Kidney (tissue), 13 donors: ENCODE measurements at regions not wholly inside any gene's neighbourhood (a gene's known extent, or its start where the extent isn't known, plus 50 kb on each side); places are given as distances from the start of the nearest gene placed in this dataset.
A peak's percentile ranks its signal among the peaks of the same experiment; 100 is the strongest.

ENCODE experiments used
- DNase-seq, 5 donors: peaks; one replicate each; pipeline ENCODE4 v3.0.0-alpha.2; 2013 to 2020
- FAIRE-seq: peaks from 2 replicates; lab custom pipeline; 2012; peaks lifted over from hg19 to GRCh38; lab: Jason Lieb, UNC
- H3K27ac ChIP-seq, 2 donors: one replicate each; pipeline ENCODE4 v1.7.0; 2013; ENCODE audit warnings: low read depth in 2 of 2, low read length in 2 of 2, inconsistent platforms in 1 of 2
- H3K27me3 ChIP-seq: one replicate; pipeline ENCODE4 v1.7.1; 2013; ENCODE audit warnings: low read length, inconsistent platforms; ENCODE audit not compliant: control insufficient read depth, insufficient read depth
- H3K36me3 ChIP-seq, 3 donors: one replicate each; pipeline versions ENCODE4 v1.7.0 to v1.7.1; 2013; ENCODE audit warnings: low read length in 3 of 3, control low read depth in 1 of 3, inconsistent platforms in 1 of 3; ENCODE audit not compliant: insufficient read depth in 3 of 3, control insufficient read depth in 2 of 3
- H3K4me1 ChIP-seq, 3 donors: one replicate each; pipeline versions ENCODE4 v1.7.0 to v1.7.1; 2013; ENCODE audit warnings: low read length in 3 of 3, inconsistent platforms in 1 of 3, low read depth in 1 of 3; ENCODE audit not compliant: control insufficient read depth in 2 of 3, insufficient read depth in 2 of 3
- H3K4me3 ChIP-seq, 3 donors: one replicate each; pipeline versions ENCODE4 v1.7.0 to v1.8.1; 2013; ENCODE audit warnings: low read length in 3 of 3, control low read depth in 1 of 3, inconsistent platforms in 1 of 3
- H3K9ac ChIP-seq, 3 donors: one replicate each; pipeline versions ENCODE4 v1.7.0 to v1.7.1; 2013; ENCODE audit warnings: low read length in 3 of 3, control low read depth in 1 of 3, inconsistent platforms in 1 of 3
- H3K9me3 ChIP-seq, 3 donors: one replicate each; pipeline versions ENCODE4 v1.7.0 to v1.7.1; 2013; ENCODE audit warnings: low read length in 3 of 3, control low read depth in 1 of 3, inconsistent platforms in 1 of 3; ENCODE audit not compliant: control insufficient read depth in 2 of 3, insufficient read depth in 1 of 3
- intact Hi-C: fragments of 100-400 bp; cut with DNase I; formaldehyde crosslinking; loops from one replicate; pipeline ENCODE4 v1.11.1; 2022
- TF ChIP-seq, protein P1 (sequence below): IDR thresholded peaks from 3 replicates; pipeline ENCODE4 v1.5.1; 2012; ENCODE audit warnings: mild to moderate bottlenecking, moderate library complexity, borderline replicate concordance; ENCODE audit not compliant: insufficient read depth; ENCODE audit errors: extremely low read depth
- donor health status: control.
- donor health status: control.
- donor health status: control.
- donor health status: control.
- donor health status: control.
- donor health status: DM: yes; HTN: yes; CAD: no.
- donor health status: Normal renal cell carcinoma (clear cell type).

DNA sequence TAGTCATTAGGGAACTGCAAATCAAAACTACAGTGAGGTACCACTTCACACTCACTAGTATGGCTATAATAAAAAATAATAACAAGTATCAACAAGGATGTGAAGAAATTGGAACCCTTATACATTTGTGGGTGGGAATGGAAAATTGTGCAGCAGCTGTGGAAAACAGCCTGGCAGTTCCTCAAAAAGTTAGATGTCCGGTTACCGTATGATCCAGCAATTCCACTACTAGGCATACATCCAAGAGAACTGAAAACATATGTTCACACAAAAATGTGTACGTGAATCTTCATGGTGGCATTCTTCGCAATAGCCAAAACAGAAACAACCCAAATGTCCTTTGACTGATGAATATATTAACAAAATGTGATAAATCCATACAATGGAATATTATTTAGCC, 187.9 kb upstream of the LYSMD4 start:
- H3K36me3 ChIP-seq: no peaks in the 10 kb centered on the region
- intact Hi-C loops: no loop called here
- no peak overlapping the region for H3K9ac ChIP-seq
- H3K4me1 ChIP-seq: no peaks in the 10 kb centered on the region
- TF ChIP-seq, protein P1, sequence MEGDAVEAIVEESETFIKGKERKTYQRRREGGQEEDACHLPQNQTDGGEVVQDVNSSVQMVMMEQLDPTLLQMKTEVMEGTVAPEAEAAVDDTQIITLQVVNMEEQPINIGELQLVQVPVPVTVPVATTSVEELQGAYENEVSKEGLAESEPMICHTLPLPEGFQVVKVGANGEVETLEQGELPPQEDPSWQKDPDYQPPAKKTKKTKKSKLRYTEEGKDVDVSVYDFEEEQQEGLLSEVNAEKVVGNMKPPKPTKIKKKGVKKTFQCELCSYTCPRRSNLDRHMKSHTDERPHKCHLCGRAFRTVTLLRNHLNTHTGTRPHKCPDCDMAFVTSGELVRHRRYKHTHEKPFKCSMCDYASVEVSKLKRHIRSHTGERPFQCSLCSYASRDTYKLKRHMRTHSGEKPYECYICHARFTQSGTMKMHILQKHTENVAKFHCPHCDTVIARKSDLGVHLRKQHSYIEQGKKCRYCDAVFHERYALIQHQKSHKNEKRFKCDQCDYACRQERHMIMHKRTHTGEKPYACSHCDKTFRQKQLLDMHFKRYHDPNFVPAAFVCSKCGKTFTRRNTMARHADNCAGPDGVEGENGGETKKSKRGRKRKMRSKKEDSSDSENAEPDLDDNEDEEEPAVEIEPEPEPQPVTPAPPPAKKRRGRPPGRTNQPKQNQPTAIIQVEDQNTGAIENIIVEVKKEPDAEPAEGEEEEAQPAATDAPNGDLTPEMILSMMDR: no peak
- DNase-seq (no peak), FAIRE-seq (no peak)
- H3K27me3 ChIP-seq: no peaks in the 10 kb centered on the region
- H3K9me3 ChIP-seq: no peaks in the 10 kb centered on the region
- no peak overlapping the region for H3K27ac ChIP-seq
- H3K4me3 ChIP-seq: no peak overlapping the region

DNA sequence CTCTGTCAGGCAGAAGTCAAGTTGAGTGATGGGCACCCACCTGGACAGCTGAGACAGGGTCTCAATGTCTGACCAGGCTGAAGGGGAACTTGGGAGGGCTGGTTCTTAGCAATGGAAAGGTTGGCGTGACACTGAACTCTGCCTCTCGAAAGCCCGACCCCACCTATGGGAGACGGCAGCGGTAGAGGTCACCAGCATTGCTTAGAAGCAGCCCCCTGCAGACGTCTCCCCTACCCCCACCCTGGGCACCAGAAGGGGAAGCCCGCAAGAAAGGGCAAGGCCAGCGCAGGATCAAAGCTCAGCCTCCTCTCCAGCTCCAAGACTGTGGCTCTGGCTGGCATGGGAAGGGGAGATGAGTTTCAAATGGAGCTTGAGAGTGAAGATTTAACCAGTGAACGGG, 184.8 kb upstream of the LYSMD4 start:
- Histone ChIP-seq H3K4me3 (no peak overlapping the region), H3K36me3 (no peaks in the 10 kb centered on the region), H3K9me3 (no peaks in the 10 kb centered on the region), H3K27ac (no peak overlapping the region), H3K9ac (no peak overlapping the region), H3K27me3 (no peaks in the 10 kb centered on the region), H3K4me1 (no peaks in the 10 kb centered on the region)
- intact Hi-C loops: no loop called here
- DNase-seq (peak in 1 of 5 donors; percentile 56), FAIRE-seq (no peak)
- TF ChIP-seq, protein P1: no peak

GRCh38 chr15:99917252-99917651, 184.0 kb upstream of the LYSMD4 start:
- FAIRE-seq (no peak), DNase-seq (peak in 3 of 5 donors; percentile 33 to 60 (median 56))
- Histone ChIP-seq H3K27me3 (no peaks in the 10 kb centered on the region), H3K9ac (no peak overlapping the region), H3K4me1 (no peaks in the 10 kb centered on the region), H3K9me3 (no peaks in the 10 kb centered on the region), H3K4me3 (no peak overlapping the region), H3K27ac (no peak overlapping the region), H3K36me3 (no peaks in the 10 kb centered on the region)
- TF ChIP-seq, protein P1: no peak
- intact Hi-C loops: no loop called here

- intact Hi-C loops: no loop called here
- no peak overlapping the region for H3K9ac ChIP-seq
- no peaks in the 10 kb centered on the region for H3K36me3 ChIP-seq
- no peak overlapping the region for H3K27ac ChIP-seq
- no peaks in the 10 kb centered on the region for H3K27me3 ChIP-seq
- FAIRE-seq: no peak
- peak in 1 of 5 donors; percentile 50 for DNase-seq
- H3K4me3 ChIP-seq: no peak overlapping the region
- H3K4me1 ChIP-seq: no peaks in the 10 kb centered on the region
- TF ChIP-seq, protein P1: no peak
- H3K9me3 ChIP-seq: no peaks in the 10 kb centered on the region
These were observed 183.5 kb upstream of the LYSMD4 start for GRCh38 chr15:99916668-99917223.
